ENCODE measurements at regions not wholly inside any gene's neighbourhood (a gene's known extent, or its start where the extent isn't known, plus 50 kb on each side); places are given as distances from the start of the nearest gene placed in this dataset.

DNA sequence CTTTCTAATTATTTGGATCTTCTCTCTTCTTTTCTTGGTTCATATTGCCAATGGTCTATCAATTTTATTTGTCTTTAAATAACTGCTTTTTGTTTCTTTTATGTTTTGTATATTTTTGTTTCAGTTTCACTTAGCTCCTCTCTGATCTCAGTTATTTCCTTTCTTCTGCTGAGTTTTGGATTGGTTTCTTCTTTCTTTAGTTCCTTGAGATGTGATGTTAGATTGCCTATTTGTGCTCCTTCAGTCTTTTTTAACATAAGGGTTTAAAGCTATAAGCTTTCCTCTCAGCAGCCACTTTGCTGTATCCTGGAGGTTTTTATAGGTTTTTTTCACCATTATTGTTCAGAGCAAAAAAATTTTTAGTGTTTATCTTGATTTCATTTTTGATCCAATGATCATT lies 351.6 kb downstream of the KDM5D start:
- TF ChIP-seq, protein P1, sequence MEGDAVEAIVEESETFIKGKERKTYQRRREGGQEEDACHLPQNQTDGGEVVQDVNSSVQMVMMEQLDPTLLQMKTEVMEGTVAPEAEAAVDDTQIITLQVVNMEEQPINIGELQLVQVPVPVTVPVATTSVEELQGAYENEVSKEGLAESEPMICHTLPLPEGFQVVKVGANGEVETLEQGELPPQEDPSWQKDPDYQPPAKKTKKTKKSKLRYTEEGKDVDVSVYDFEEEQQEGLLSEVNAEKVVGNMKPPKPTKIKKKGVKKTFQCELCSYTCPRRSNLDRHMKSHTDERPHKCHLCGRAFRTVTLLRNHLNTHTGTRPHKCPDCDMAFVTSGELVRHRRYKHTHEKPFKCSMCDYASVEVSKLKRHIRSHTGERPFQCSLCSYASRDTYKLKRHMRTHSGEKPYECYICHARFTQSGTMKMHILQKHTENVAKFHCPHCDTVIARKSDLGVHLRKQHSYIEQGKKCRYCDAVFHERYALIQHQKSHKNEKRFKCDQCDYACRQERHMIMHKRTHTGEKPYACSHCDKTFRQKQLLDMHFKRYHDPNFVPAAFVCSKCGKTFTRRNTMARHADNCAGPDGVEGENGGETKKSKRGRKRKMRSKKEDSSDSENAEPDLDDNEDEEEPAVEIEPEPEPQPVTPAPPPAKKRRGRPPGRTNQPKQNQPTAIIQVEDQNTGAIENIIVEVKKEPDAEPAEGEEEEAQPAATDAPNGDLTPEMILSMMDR (IDR thresholded peaks at IDR 0.05): no peak
- TF ChIP-seq ZFX (IDR thresholded peaks at IDR 0.05; ENCODE audit: borderline replicate concordance): no peak
